DOHH2 (cell line): ENCODE measurements at regions not wholly inside any gene's neighbourhood (a gene's known extent, or its start where the extent isn't known, plus 50 kb on each side); places are given as distances from the start of the nearest gene placed in this dataset.

Experiments
- EZH2phosphoT487 ChIP-seq: fragments of 200-600 bp; sonication (generic); IDR thresholded peaks from 2 replicates; pipeline ENCODE4 v1.6.1; 2017; ENCODE audit warnings: borderline replicate concordance, mild to moderate bottlenecking, antibody characterized with exemption, low read length, moderate library complexity, mixed read lengths
- TF ChIP-seq, protein P1 (sequence below): fragments of 200-600 bp; sonication (generic); IDR thresholded peaks from one replicate; pipeline ENCODE4 v1.5.1; 2014; ENCODE audit warnings: antibody characterized with exemption, mild to moderate bottlenecking, low read depth, low read length; ENCODE audit not compliant: poor library complexity, severe bottlenecking

DNA sequence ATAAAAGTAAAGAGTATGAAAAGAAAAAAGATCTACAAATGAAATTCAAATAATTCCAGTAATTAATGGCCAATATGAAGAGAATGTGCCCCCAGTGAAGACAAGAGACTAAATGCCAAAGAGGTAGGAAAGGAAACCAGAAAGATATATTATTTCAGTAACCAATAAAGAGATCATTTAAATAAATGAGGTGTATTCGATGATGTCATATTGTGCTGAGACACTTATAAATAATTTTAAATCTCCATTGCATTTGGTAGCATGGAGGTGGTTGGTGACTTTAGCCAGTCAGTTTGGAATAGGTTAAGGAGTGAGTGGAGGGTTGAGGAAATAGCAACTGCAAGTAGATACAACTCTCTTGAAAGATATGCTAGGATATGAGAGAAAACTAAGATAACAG, 417.7 kb upstream of the PTGER4 start:
- TF ChIP-seq, protein P1, sequence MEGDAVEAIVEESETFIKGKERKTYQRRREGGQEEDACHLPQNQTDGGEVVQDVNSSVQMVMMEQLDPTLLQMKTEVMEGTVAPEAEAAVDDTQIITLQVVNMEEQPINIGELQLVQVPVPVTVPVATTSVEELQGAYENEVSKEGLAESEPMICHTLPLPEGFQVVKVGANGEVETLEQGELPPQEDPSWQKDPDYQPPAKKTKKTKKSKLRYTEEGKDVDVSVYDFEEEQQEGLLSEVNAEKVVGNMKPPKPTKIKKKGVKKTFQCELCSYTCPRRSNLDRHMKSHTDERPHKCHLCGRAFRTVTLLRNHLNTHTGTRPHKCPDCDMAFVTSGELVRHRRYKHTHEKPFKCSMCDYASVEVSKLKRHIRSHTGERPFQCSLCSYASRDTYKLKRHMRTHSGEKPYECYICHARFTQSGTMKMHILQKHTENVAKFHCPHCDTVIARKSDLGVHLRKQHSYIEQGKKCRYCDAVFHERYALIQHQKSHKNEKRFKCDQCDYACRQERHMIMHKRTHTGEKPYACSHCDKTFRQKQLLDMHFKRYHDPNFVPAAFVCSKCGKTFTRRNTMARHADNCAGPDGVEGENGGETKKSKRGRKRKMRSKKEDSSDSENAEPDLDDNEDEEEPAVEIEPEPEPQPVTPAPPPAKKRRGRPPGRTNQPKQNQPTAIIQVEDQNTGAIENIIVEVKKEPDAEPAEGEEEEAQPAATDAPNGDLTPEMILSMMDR, result no peak
- TF ChIP-seq EZH2phosphoT487, result no peak
